ENCODE measurements at regions not wholly inside any gene's neighbourhood (a gene's known extent, or its start where the extent isn't known, plus 50 kb on each side); places are given as distances from the start of the nearest gene placed in this dataset.

DNA sequence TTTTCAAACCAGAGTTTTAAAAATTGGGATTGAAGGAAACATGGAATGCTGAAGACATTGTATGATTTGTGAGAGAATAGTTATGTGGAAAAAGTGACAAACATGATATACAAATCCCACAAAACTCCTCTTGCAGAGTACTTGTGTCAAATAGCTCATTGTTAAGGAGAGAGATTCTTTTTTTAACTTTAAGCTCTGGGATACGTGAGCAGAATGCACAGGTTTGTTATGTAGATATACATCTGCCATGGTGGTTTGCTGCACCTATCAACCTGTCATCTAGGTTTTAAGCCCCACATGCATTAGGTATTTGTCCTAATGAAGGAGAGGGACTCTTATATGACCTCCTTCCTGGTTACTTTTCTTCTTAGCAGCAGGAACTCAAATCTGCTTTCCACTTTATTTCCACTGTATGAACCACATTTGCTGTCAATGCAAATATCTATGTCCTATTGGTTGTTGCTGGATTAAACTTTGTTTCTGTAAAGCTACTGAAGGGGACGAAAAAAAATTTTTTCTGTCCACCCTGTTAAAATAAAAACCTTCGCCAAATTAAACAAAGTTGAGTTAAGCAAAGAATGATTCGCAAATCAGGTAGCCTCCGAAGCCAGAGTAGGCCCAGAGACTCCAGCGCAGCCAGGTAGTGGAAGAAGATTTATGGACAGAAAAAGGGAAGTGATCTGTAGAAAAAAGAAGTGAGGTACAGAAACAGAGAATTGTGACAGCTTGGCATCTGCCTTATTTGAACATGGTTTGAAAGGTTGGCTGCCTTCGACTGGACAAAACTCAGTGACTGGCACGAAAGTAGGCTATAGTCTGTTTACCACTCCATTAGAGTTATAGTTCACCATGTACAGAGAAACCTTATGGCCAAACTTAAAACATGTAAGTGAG is 430.1 kb upstream of the CHST9 start:
- H4K20me1 ChIP-seq (ENCODE audit: insufficient read depth, low read length), result no peaks in the 10 kb centered on the region
- FAIRE-seq (no peak), DNase-seq (ENCODE audit: low read depth) (no peak)
- no peaks in the 10 kb centered on the region for H3K36me3 Mint-ChIP-seq (ENCODE audit: low read depth, unreplicated experiment)
- no peaks in the 10 kb centered on the region for H3K4me1 Mint-ChIP-seq (ENCODE audit: low read depth, unreplicated experiment)
- no peak overlapping the region for H3K9ac ChIP-seq (ENCODE audit: low read length)
- no peaks in the 10 kb centered on the region for H3K9me3 Mint-ChIP-seq (ENCODE audit: unreplicated experiment)
- no peak overlapping the region for H3K4me3 Mint-ChIP-seq (ENCODE audit: unreplicated experiment)
- H3K27ac Mint-ChIP-seq (ENCODE audit: unreplicated experiment), result no peak overlapping the region
- no peak overlapping the region for H2AFZ ChIP-seq (ENCODE audit: low read depth, low read length)
- H3K4me3 ChIP-seq (ENCODE audit: insufficient read depth, low read depth, low read length), result no peak overlapping the region
- no peaks in the 10 kb centered on the region for H3K36me3 ChIP-seq (ENCODE audit: insufficient read depth, low read length)
- H3K4me1 ChIP-seq (ENCODE audit: insufficient read depth, low read length), result no peaks in the 10 kb centered on the region
- H3K4me2 ChIP-seq (ENCODE audit: low read length), result no peak overlapping the region
- no peaks in the 10 kb centered on the region for H3K27me3 ChIP-seq (ENCODE audit: insufficient read depth, low read length)
- H3K9me3 ChIP-seq (ENCODE audit: insufficient read depth, low read depth, low read length), result no peaks in the 10 kb centered on the region
- no peaks in the 10 kb centered on the region for H3K27me3 Mint-ChIP-seq (ENCODE audit: low read depth, unreplicated experiment)
- TF ChIP-seq EZH2 (IDR thresholded peaks at IDR 0.05; ENCODE audit: insufficient read depth, low read length), result no peak
- TF ChIP-seq, protein P1, sequence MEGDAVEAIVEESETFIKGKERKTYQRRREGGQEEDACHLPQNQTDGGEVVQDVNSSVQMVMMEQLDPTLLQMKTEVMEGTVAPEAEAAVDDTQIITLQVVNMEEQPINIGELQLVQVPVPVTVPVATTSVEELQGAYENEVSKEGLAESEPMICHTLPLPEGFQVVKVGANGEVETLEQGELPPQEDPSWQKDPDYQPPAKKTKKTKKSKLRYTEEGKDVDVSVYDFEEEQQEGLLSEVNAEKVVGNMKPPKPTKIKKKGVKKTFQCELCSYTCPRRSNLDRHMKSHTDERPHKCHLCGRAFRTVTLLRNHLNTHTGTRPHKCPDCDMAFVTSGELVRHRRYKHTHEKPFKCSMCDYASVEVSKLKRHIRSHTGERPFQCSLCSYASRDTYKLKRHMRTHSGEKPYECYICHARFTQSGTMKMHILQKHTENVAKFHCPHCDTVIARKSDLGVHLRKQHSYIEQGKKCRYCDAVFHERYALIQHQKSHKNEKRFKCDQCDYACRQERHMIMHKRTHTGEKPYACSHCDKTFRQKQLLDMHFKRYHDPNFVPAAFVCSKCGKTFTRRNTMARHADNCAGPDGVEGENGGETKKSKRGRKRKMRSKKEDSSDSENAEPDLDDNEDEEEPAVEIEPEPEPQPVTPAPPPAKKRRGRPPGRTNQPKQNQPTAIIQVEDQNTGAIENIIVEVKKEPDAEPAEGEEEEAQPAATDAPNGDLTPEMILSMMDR (IDR thresholded peaks at IDR 0.05; ENCODE audit: insufficient read depth, low read depth, low read length), result no peak
- no peak overlapping the region for H3K27ac ChIP-seq (ENCODE audit: low read depth, low read length)
- H3K79me2 ChIP-seq (ENCODE audit: insufficient read depth, low read length), result no peaks in the 10 kb centered on the region

DNA sequence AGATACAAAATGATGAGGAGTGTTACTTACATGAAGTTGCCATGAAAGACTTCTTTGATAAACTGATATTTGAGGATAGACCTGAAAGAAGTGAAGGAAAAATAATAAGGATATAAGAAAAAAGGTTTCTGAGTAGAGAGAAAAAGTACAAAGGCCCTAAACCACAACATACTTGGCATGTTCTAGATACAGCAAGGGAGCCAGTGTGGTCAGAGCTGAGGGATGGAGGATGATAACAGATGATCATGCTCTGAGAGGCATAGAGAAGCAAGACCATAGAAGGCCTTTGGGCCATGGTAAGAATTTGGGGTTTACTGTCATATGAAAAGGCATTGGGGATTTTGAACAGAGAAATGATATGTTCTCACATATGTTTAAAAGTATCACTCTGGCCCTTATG is 424.1 kb upstream of the CHST9 start:
- Histone ChIP-seq H3K9ac (ENCODE audit: low read length) (no peak overlapping the region), H3K4me1 (ENCODE audit: insufficient read depth, low read length) (peaks cover 5% of the 10 kb centered on the region), H3K4me2 (ENCODE audit: low read length) (no peak overlapping the region), H3K27me3 (ENCODE audit: insufficient read depth, low read length) (no peaks in the 10 kb centered on the region), H2AFZ (ENCODE audit: low read depth, low read length) (no peak overlapping the region), H4K20me1 (ENCODE audit: insufficient read depth, low read length) (no peaks in the 10 kb centered on the region), H3K36me3 (ENCODE audit: insufficient read depth, low read length) (no peaks in the 10 kb centered on the region), H3K9me3 (ENCODE audit: insufficient read depth, low read depth, low read length) (no peaks in the 10 kb centered on the region), H3K4me3 (ENCODE audit: insufficient read depth, low read depth, low read length) (no peak overlapping the region), H3K27ac (ENCODE audit: low read depth, low read length) (no peak overlapping the region), H3K79me2 (ENCODE audit: insufficient read depth, low read length) (no peaks in the 10 kb centered on the region)
- DNase-seq (ENCODE audit: low read depth) (peak; percentile 70), FAIRE-seq (no peak)
- Mint-ChIP-seq H3K36me3 (ENCODE audit: low read depth, unreplicated experiment) (no peaks in the 10 kb centered on the region), H3K4me1 (ENCODE audit: low read depth, unreplicated experiment) (peaks cover 9% of the 10 kb centered on the region), H3K27ac (ENCODE audit: unreplicated experiment) (no peak overlapping the region), H3K27me3 (ENCODE audit: low read depth, unreplicated experiment) (no peaks in the 10 kb centered on the region), H3K9me3 (ENCODE audit: unreplicated experiment) (no peaks in the 10 kb centered on the region), H3K4me3 (ENCODE audit: unreplicated experiment) (no peak overlapping the region)
- TF ChIP-seq, protein P1 (IDR thresholded peaks at IDR 0.05; ENCODE audit: insufficient read depth, low read depth, low read length), result no peak
- no peak for TF ChIP-seq EZH2 (IDR thresholded peaks at IDR 0.05; ENCODE audit: insufficient read depth, low read length)

DNA sequence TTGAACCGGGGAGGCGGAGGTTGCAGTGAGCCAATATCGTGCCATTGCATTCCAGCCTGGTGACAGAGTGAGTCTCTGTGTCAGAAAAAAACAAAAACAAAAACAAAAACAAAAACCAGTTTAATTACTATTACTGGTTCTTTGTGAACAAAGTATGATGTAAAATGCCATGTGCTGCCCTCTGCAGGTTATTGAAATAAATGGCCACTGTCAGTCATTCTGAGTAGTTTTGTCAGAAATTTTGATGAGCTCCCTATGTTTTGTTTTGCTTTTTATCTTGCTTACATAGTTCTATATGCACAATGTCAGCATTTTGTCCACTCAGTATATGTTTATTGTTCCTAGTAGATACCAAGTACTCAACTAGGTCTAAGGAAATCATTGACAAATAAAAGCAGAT is 423.6 kb upstream of the CHST9 start:
- peaks cover 10% of the 10 kb centered on the region for H3K4me1 Mint-ChIP-seq (ENCODE audit: low read depth, unreplicated experiment)
- H3K36me3 Mint-ChIP-seq (ENCODE audit: low read depth, unreplicated experiment), result no peaks in the 10 kb centered on the region
- H3K9ac ChIP-seq (ENCODE audit: low read length), result no peak overlapping the region
- no peak overlapping the region for H3K27ac Mint-ChIP-seq (ENCODE audit: unreplicated experiment)
- no peaks in the 10 kb centered on the region for H4K20me1 ChIP-seq (ENCODE audit: insufficient read depth, low read length)
- no peaks in the 10 kb centered on the region for H3K9me3 ChIP-seq (ENCODE audit: insufficient read depth, low read depth, low read length)
- H3K36me3 ChIP-seq (ENCODE audit: insufficient read depth, low read length), result no peaks in the 10 kb centered on the region
- H3K4me2 ChIP-seq (ENCODE audit: low read length), result no peak overlapping the region
- H3K27me3 Mint-ChIP-seq (ENCODE audit: low read depth, unreplicated experiment), result no peaks in the 10 kb centered on the region
- FAIRE-seq (no peak), DNase-seq (ENCODE audit: low read depth) (no peak)
- no peaks in the 10 kb centered on the region for H3K27me3 ChIP-seq (ENCODE audit: insufficient read depth, low read length)
- no peak overlapping the region for H2AFZ ChIP-seq (ENCODE audit: low read depth, low read length)
- no peaks in the 10 kb centered on the region for H3K79me2 ChIP-seq (ENCODE audit: insufficient read depth, low read length)
- H3K9me3 Mint-ChIP-seq (ENCODE audit: unreplicated experiment), result no peaks in the 10 kb centered on the region
- peaks cover 5% of the 10 kb centered on the region for H3K4me1 ChIP-seq (ENCODE audit: insufficient read depth, low read length)
- no peak for TF ChIP-seq EZH2 (IDR thresholded peaks at IDR 0.05; ENCODE audit: insufficient read depth, low read length)
- TF ChIP-seq, protein P1 (IDR thresholded peaks at IDR 0.05; ENCODE audit: insufficient read depth, low read depth, low read length), result peak; percentile 52
- no peak overlapping the region for H3K4me3 ChIP-seq (ENCODE audit: insufficient read depth, low read depth, low read length)
- no peak overlapping the region for H3K4me3 Mint-ChIP-seq (ENCODE audit: unreplicated experiment)
- H3K27ac ChIP-seq (ENCODE audit: low read depth, low read length), result no peak overlapping the region

All from astrocyte (in vitro differentiated cells and primary cell).